ENCODE measurements at regions not wholly inside any gene's neighbourhood (a gene's known extent, or its start where the extent isn't known, plus 50 kb on each side); places are given as distances from the start of the nearest gene placed in this dataset.

GRCh38 chr22:22735695-22736611 is 91.5 kb downstream of the GGTLC2 start:
- no peaks in the 10 kb centered on the region for H3K4me1 ChIP-seq (ENCODE audit: insufficient read depth)
- no peaks in the 10 kb centered on the region for H3K9me2 ChIP-seq (replicated peaks; ENCODE audit: insufficient read depth)
- no peak overlapping the region for H2AFZ ChIP-seq
- no peak overlapping the region for H3K27ac ChIP-seq
- H3K36me3 ChIP-seq (replicated peaks; ENCODE audit: insufficient read depth, low read depth): no peaks in the 10 kb centered on the region
- H4K20me1 ChIP-seq (ENCODE audit: insufficient read depth, poor library complexity, severe bottlenecking): no peaks in the 10 kb centered on the region
- H3K79me2 ChIP-seq: no peaks in the 10 kb centered on the region
- no peak overlapping the region for H3K4me2 ChIP-seq
- H3K27me3 ChIP-seq: peaks cover 2% of the 10 kb centered on the region
- 76% methylated on average over 3 of the region's 3 CpGs for whole genome bisulfite sequencing (ENCODE audit: low lambda C conversion rate, missing lambda C conversion rate)
- no peak overlapping the region for H3K4me3 ChIP-seq
- no peaks in the 10 kb centered on the region for H3K9me3 ChIP-seq (ENCODE audit: low read depth)
- no peak for DNase-seq (ENCODE audit: low spot score)
- TF ChIP-seq EZH2phosphoT487 (IDR thresholded peaks at IDR 0.05; ENCODE audit: low read depth, severe bottlenecking, unreplicated experiment): no peak
- no peak for TF ChIP-seq CTCF (IDR thresholded peaks at IDR 0.05; ENCODE audit: poor library complexity)
- no peak for TF ChIP-seq EZH2 (IDR thresholded peaks at IDR 0.05; ENCODE audit: borderline replicate concordance)

GRCh38 chr22:22737590-22737989 is 93.2 kb downstream of the GGTLC2 start:
- H3K79me2 ChIP-seq: no peaks in the 10 kb centered on the region
- H3K9me3 ChIP-seq (ENCODE audit: low read depth): no peaks in the 10 kb centered on the region
- no peak overlapping the region for H3K4me2 ChIP-seq
- TF ChIP-seq EZH2 (IDR thresholded peaks at IDR 0.05; ENCODE audit: borderline replicate concordance): no peak
- TF ChIP-seq EZH2phosphoT487 (IDR thresholded peaks at IDR 0.05; ENCODE audit: low read depth, severe bottlenecking, unreplicated experiment): no peak
- no peak for TF ChIP-seq CTCF (IDR thresholded peaks at IDR 0.05; ENCODE audit: poor library complexity)
- H2AFZ ChIP-seq: no peak overlapping the region
- 85% methylated on average over 2 of the region's 2 CpGs for WGBS (ENCODE audit: low lambda C conversion rate, missing lambda C conversion rate)
- H3K27ac ChIP-seq: no peak overlapping the region
- H3K4me3 ChIP-seq: no peak overlapping the region
- peaks cover 9% of the 10 kb centered on the region for H3K27me3 ChIP-seq
- no peaks in the 10 kb centered on the region for H3K36me3 ChIP-seq (replicated peaks; ENCODE audit: insufficient read depth, low read depth)
- H3K9me2 ChIP-seq (replicated peaks; ENCODE audit: insufficient read depth): no peaks in the 10 kb centered on the region
- H3K4me1 ChIP-seq (ENCODE audit: insufficient read depth): no peaks in the 10 kb centered on the region
- no peak for DNase-seq (ENCODE audit: low spot score)
- no peaks in the 10 kb centered on the region for H4K20me1 ChIP-seq (ENCODE audit: insufficient read depth, poor library complexity, severe bottlenecking)

DNA sequence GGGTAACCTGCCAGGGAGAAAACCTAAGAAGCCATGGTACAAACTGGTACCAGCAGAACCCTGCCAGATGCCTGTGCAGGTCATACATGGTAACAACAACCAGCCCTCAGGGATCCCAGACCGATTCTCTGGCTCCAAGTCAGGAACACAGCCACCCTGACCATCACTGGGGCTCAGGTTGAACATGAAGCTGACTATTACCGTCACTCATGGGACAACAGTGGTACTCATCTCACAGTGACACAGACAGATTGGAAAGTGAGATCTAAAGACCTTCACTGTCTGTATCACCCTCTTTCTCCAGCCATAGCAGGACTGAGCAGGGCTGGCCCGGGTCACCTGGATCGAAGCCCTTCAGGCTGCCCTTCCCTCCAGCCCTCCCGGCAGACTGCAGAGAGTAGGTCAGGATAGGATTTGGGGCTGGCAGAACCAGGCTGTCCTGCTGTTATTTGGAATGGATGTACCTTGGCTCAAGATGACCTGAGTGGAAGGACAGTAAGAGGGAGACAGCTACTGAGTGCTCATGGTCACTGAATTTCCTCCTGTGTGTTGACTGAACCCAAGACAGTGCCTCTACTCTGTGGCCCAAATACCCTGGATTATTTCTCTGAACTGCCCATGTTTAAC is 94.7 kb downstream of the GGTLC2 start:
- no peak overlapping the region for H3K4me3 ChIP-seq
- no peaks in the 10 kb centered on the region for H3K4me1 ChIP-seq (ENCODE audit: insufficient read depth)
- H3K27me3 ChIP-seq: peaks cover 18% of the 10 kb centered on the region
- WGBS (ENCODE audit: low lambda C conversion rate, missing lambda C conversion rate): 77% methylated on average over 5 of the region's 5 CpGs
- no peaks in the 10 kb centered on the region for H3K36me3 ChIP-seq (replicated peaks; ENCODE audit: insufficient read depth, low read depth)
- H3K27ac ChIP-seq: no peak overlapping the region
- H3K9me3 ChIP-seq (ENCODE audit: low read depth): no peaks in the 10 kb centered on the region
- H4K20me1 ChIP-seq (ENCODE audit: insufficient read depth, poor library complexity, severe bottlenecking): no peaks in the 10 kb centered on the region
- H2AFZ ChIP-seq: no peak overlapping the region
- DNase-seq (ENCODE audit: low spot score): no peak
- no peaks in the 10 kb centered on the region for H3K9me2 ChIP-seq (replicated peaks; ENCODE audit: insufficient read depth)
- TF ChIP-seq EZH2 (IDR thresholded peaks at IDR 0.05; ENCODE audit: borderline replicate concordance): no peak
- TF ChIP-seq EZH2phosphoT487 (IDR thresholded peaks at IDR 0.05; ENCODE audit: low read depth, severe bottlenecking, unreplicated experiment): no peak
- no peak for TF ChIP-seq CTCF (IDR thresholded peaks at IDR 0.05; ENCODE audit: poor library complexity)
- no peaks in the 10 kb centered on the region for H3K79me2 ChIP-seq
- no peak overlapping the region for H3K4me2 ChIP-seq

Data from hepatocyte (in vitro differentiated cells).